IMR-90 (cell line): ENCODE measurements at regions not wholly inside any gene's neighbourhood (a gene's known extent, or its start where the extent isn't known, plus 50 kb on each side); places are given as distances from the start of the nearest gene placed in this dataset.

Experiments used
- ATAC-seq: fragments of 200-7000 bp; cut with Tn5 transposase; 2 replicates; pipeline ENCODE4 v1.9.1; 2020; ENCODE audit warnings: low read depth, mild to moderate bottlenecking, moderate library complexity
- BruUV-seq: library from RNA; stranded (reverse); fragments of 400-500 nt; replicated peaks from 2 replicates; lab custom pipeline; 2021; lab: Mats Ljungman, UMichigan
- CTCF ChIA-PET: fragments of 300-600 bp; formaldehyde crosslinking; extraction: SDS; loops from one replicate; lab custom pipeline; 2021; ENCODE audit warnings: antibody characterized with exemption; lab: Yijun Ruan, JAX
- POLR2A ChIA-PET: fragments of 300-600 bp; sonication (Branson Sonifier 250); formaldehyde crosslinking; loops from one replicate; lab custom pipeline; 2022; ENCODE audit warnings: antibody characterized with exemption; ENCODE audit not compliant: unreplicated experiment; lab: Charles Lee
- DNase-seq: peaks from one replicate; pipeline ENCODE4 v3.0.0; 2013
- H2AFZ ChIP-seq: replicated peaks from 2 replicates; pipeline ENCODE3; 2013; ENCODE audit warnings: low read length, mild to moderate bottlenecking; ENCODE audit not compliant: poor library complexity
- H2AK5ac ChIP-seq: 2 replicates; pipeline ENCODE4 v1.6.1; 2013; ENCODE audit warnings: low read depth, low read length, inconsistent platforms
- H2AK9ac ChIP-seq: replicated peaks from 2 replicates; pipeline ENCODE3; 2013; ENCODE audit warnings: mild to moderate bottlenecking, low read depth, low read length, moderate library complexity; ENCODE audit not compliant: poor library complexity
- H2BK120ac ChIP-seq: 2 replicates; pipeline ENCODE4 v1.6.1; 2013; ENCODE audit warnings: low read depth, low read length, inconsistent platforms
- H2BK15ac ChIP-seq: 3 replicates; pipeline ENCODE4 v1.6.1; 2013; ENCODE audit warnings: low read depth, low read length, inconsistent platforms
- H2BK20ac ChIP-seq: 2 replicates; pipeline ENCODE4 v1.6.1; 2013; ENCODE audit warnings: low read depth, mild to moderate bottlenecking, inconsistent platforms, low read length, moderate library complexity
- H2BK5ac ChIP-seq: 2 replicates; pipeline ENCODE4 v1.6.1; 2013; ENCODE audit warnings: mild to moderate bottlenecking, low read depth, low read length, inconsistent platforms; ENCODE audit not compliant: poor library complexity, severe bottlenecking
- H3K14ac ChIP-seq: replicated peaks from 2 replicates; pipeline ENCODE4 v1.6.1; 2013; ENCODE audit warnings: low read depth, low read length, inconsistent platforms
- H3K18ac ChIP-seq: 2 replicates; pipeline ENCODE4 v1.6.1; 2013; ENCODE audit warnings: low read depth, low read length, control low read depth
- H3K23ac ChIP-seq: 2 replicates; pipeline ENCODE4 v1.6.1; 2013; ENCODE audit warnings: low read depth, low read length, inconsistent platforms
- H3K27ac ChIP-seq: 2 replicates; pipeline ENCODE4 v1.5.1; 2013; ENCODE audit warnings: mild to moderate bottlenecking, control low read depth, low read length; ENCODE audit not compliant: insufficient read depth
- H3K27me3 ChIP-seq: 2 replicates; pipeline ENCODE4 v1.6.1; 2013; ENCODE audit warnings: low read length; ENCODE audit not compliant: control insufficient read depth, insufficient read depth
- H3K36me3 ChIP-seq: 2 replicates; pipeline ENCODE4 v1.6.1; 2013; ENCODE audit warnings: low read length, mixed read lengths; ENCODE audit not compliant: control insufficient read depth, insufficient read depth
- H3K4ac ChIP-seq: 2 replicates; pipeline ENCODE4 v1.6.1; 2013; ENCODE audit warnings: low read depth, low read length, inconsistent platforms
- H3K4me1 ChIP-seq: 2 replicates; pipeline ENCODE4 v1.6.1; 2013; ENCODE audit warnings: low read length, mixed read lengths; ENCODE audit not compliant: control insufficient read depth, insufficient read depth
- H3K4me2 ChIP-seq: 2 replicates; pipeline ENCODE4 v1.6.1; 2013; ENCODE audit warnings: low read depth, mild to moderate bottlenecking, control low read depth, low read length, moderate library complexity
- H3K4me3 ChIP-seq: 2 replicates; pipeline ENCODE4 v1.5.1; 2013; ENCODE audit warnings: low read depth, mild to moderate bottlenecking, control low read depth, low read length, moderate library complexity; ENCODE audit not compliant: insufficient read depth
- H3K56ac ChIP-seq: 2 replicates; pipeline ENCODE4 v1.6.1; 2013; ENCODE audit warnings: low read length, inconsistent platforms; ENCODE audit not compliant: insufficient read depth; ENCODE audit errors: extremely low read depth
- H3K79me1 ChIP-seq, 2 experiments: 2 replicates each; pipeline ENCODE4 v1.6.1; 2013; ENCODE audit warnings: low read length in 2 of 2, inconsistent platforms in 1 of 2, low read depth in 1 of 2
- H3K9ac ChIP-seq: 2 replicates; pipeline ENCODE4 v1.6.1; 2013; ENCODE audit warnings: low read depth, low read length, control low read depth
- H3K9me1 ChIP-seq: 2 replicates; pipeline ENCODE4 v1.6.1; 2013; ENCODE audit warnings: low read length, inconsistent platforms; ENCODE audit not compliant: insufficient read depth
- H3K9me3 ChIP-seq: 2 replicates; pipeline ENCODE4 v1.6.1; 2013; ENCODE audit warnings: low read length; ENCODE audit not compliant: control insufficient read depth, insufficient read depth
- H4K20me1 ChIP-seq: 2 replicates; pipeline ENCODE4 v1.6.1; 2013; ENCODE audit warnings: low read length, inconsistent platforms; ENCODE audit not compliant: insufficient read depth
- H4K5ac ChIP-seq: 2 replicates; pipeline ENCODE4 v1.6.1; 2013; ENCODE audit warnings: mild to moderate bottlenecking, low read depth, low read length, control low read depth
- H4K8ac ChIP-seq, 2 experiments: 2 replicates each; pipeline ENCODE4 v1.6.1; 2013; ENCODE audit warnings: low read depth in 2 of 2, low read length in 2 of 2, control low read depth in 1 of 2, inconsistent platforms in 1 of 2
- H4K91ac ChIP-seq: 2 replicates; pipeline ENCODE4 v1.6.1; 2013; ENCODE audit warnings: low read depth, low read length, inconsistent platforms; ENCODE audit not compliant: insufficient read depth
- CHD1 ChIP-seq: IDR thresholded peaks from 2 replicates; pipeline ENCODE4 v1.6.1; 2012; ENCODE audit warnings: low read depth, low read length, improper control_type of control experiment
- RCOR1 ChIP-seq: IDR thresholded peaks from 2 replicates; pipeline ENCODE4 v1.6.1; 2012; ENCODE audit warnings: mild to moderate bottlenecking, low read length, improper control_type of control experiment; ENCODE audit not compliant: insufficient replicate concordance
- WGBS, 2 experiments: methylation state at CpG; one replicate each; pipeline versions ENCODE4 v1.1.5 to v1.1.7; 2013; ENCODE audit warnings: missing lambda C conversion rate in 2 of 2; ENCODE audit not compliant: insufficient read length in 1 of 2; ENCODE audit errors: extremely low coverage in 2 of 2; 5-methylcytosine and 5-hydroxymethylcytosine counted together
- dilution Hi-C: fragments of 300-500 bp; cut with HindIII; formaldehyde crosslinking; loops from one replicate; pipeline ENCODE4 v1.14.3; 2018; ENCODE audit warnings: low sequenced_read_pairs; ENCODE audit not compliant: unreplicated experiment
- in situ Hi-C: fragments of 300-500 bp; cut with MboI; formaldehyde crosslinking; loops from 3 replicates; pipeline ENCODE4 v1.14.3; 2019; ENCODE audit warnings: low sequenced_read_pairs, inconsistent platforms, mixed read lengths
- intact Hi-C: fragments of 100-400 bp; cut with micrococcal nuclease; formaldehyde crosslinking; loops from 2 replicates; pipeline ENCODE4 v1.10.0; 2022

DNA sequence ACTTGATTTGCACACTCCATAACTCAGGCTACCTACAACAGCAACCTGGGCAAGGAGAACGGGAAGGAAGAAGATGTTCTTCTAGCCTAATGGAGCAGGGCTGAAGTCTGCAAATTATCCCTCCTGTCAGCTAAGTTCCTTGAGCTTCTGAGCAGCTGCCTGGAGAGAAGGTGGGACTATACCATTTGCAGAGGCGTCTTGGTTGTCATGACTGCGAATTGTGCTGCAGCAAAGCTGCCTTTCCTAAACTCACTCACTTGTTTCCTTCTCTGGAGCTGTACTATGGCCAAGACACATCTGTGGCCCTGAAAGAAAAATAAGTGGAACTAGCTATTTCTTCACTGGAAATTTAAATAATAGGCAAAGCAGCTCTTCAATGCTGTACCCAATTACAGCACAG, 682.4 kb upstream of the GRIA3 start:
- H3K4me2 ChIP-seq = no peak overlapping the region
- no peak overlapping the region for H2AFZ ChIP-seq
- no peak overlapping the region for H2AK9ac ChIP-seq
- intact Hi-C loops (no loop called here), in situ Hi-C loops (no loop called here), dilution Hi-C loops (no loop called here)
- no peak overlapping the region for H2AK5ac ChIP-seq
- H4K8ac ChIP-seq = no peak overlapping the region
- H2BK120ac ChIP-seq = no peak overlapping the region
- H2BK5ac ChIP-seq = no peak overlapping the region
- no peaks in the 10 kb centered on the region for H3K79me1 ChIP-seq
- no TSS peak for BruUV-seq
- no peak overlapping the region for H4K5ac ChIP-seq
- TF ChIP-seq RCOR1 (no peak), CHD1 (no peak)
- no peak overlapping the region for H3K23ac ChIP-seq
- H3K9ac ChIP-seq = no peak overlapping the region
- no peaks in the 10 kb centered on the region for H3K4me1 ChIP-seq
- H3K18ac ChIP-seq = no peak overlapping the region
- POLR2A ChIA-PET = no interaction called here
- no peak overlapping the region for H3K4me3 ChIP-seq
- H3K14ac ChIP-seq = no peak overlapping the region
- no peaks in the 10 kb centered on the region for H3K9me1 ChIP-seq
- no peak overlapping the region for H3K4ac ChIP-seq
- CTCF ChIA-PET = no interaction called here
- H4K20me1 ChIP-seq = no peaks in the 10 kb centered on the region
- no peak overlapping the region for H3K27ac ChIP-seq
- no peaks in the 10 kb centered on the region for H3K36me3 ChIP-seq
- no peak overlapping the region for H2BK20ac ChIP-seq
- no peaks in the 10 kb centered on the region for H3K27me3 ChIP-seq
- H2BK15ac ChIP-seq = no peak overlapping the region
- H3K9me3 ChIP-seq = no peaks in the 10 kb centered on the region
- ATAC-seq = no peak
- no CpG with 5 or more reads among the region's 3 CpGs for WGBS, 2 experiments
- no peak for DNase-seq
- H3K56ac ChIP-seq = no peak overlapping the region
- H4K91ac ChIP-seq = no peak overlapping the region
